ENCODE measurements at regions not wholly inside any gene's neighbourhood (a gene's known extent, or its start where the extent isn't known, plus 50 kb on each side); places are given as distances from the start of the nearest gene placed in this dataset.
A peak's percentile ranks its signal among the peaks of the same experiment; 100 is the strongest.
"Not testable (repeated sequence)": the region's sequence is repeated elsewhere in the genome, so short reads cannot be mapped to it uniquely, and the experiment has no call there.

- no peak for DNase-seq (ENCODE audit: low read depth in 4 of 4, low spot score in 3 of 4)
Measured at GRCh38 chr5:82523633-82524032, 245.5 kb upstream of the RPS23 start.

GRCh38 chr5:82522897-82523296 lies 244.7 kb upstream of the RPS23 start:
- no peak for DNase-seq (ENCODE audit: low read depth in 4 of 4, low spot score in 3 of 4)

DNA sequence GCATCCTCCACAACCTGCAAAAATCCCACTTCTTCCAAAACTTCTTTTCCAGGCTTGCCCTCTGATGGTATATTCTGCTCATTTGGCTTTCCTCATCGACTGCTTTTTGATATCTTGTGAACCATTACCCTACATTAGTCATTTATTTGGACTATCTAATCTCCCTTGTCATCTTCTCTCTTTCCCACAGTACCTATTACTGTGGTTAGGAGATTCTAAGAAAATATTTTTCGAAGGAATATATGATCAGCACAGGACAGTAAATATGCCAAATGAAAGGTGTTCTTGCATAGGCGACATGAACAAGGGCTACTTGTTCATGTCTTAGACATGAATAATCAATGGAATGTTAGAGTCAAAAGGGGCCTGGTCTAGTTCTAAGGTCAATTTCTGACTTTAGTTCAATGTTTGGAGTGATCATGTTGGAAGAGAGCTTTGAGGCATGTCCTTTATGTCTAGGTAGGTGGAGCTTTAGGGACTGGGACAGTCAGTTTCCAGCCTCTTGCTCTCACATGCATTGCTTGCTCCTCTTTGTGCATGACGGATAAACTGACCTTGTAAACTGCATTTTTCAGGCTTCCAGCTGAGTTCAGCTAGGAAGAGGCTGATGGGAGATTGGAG lies 243.4 kb upstream of the RPS23 start:
- DNase-seq (ENCODE audit: low read depth in 4 of 4, low spot score in 3 of 4), result no peak

DNA sequence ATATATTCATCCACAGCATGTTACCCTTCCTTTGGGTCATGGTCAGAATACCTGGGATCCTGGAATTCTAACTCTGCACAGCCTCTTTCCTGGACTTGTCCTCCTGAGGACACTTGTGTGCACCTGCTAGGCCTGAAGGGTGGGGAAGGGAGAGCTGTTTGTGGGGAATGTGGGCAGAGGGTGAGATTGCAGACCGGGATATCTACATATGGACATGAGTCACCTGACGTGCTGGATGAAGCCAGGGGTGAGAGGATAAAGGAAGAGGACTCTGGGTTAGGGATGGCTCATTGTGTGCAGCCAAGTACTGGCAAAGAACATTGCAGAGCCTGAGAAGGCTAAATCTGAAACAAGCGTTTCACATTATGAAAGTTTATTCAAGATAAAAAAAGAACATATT lies 241.4 kb upstream of the RPS23 start:
- DNase-seq (ENCODE audit: low read depth in 4 of 4, low spot score in 3 of 4), result no peak

- no peak for DNase-seq (ENCODE audit: low read depth in 4 of 4, low spot score in 3 of 4)
Measured at GRCh38 chr5:82517544-82518075, 239.5 kb upstream of the RPS23 start.

GRCh38 chr5:82513738-82514137 lies 235.6 kb upstream of the RPS23 start:
- DNase-seq (ENCODE audit: low read depth in 4 of 4, low spot score in 3 of 4), result no peak

- no peak for DNase-seq (ENCODE audit: low read depth in 4 of 4, low spot score in 3 of 4)
Measured at GRCh38 chr5:82512025-82512424, 233.9 kb upstream of the RPS23 start.

DNA sequence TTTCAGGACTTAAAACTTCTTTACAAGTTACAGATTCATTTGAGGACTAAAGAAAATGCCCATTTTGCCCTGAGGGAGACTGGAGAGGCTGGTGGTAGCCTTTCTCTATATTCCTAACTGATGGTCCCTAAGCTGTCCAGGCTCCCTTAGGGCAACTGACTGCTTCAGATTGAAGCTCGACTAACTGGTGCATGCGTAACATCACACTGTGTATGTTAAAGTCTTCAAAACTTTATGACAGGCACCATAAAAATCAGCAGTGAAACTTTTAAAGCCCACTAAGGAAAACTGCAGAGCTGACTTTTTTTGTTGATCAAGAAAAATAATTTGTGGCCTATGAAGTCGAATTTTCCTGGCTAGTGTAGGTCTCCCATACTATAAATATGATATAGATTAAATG lies 233.0 kb upstream of the RPS23 start:
- no peak for DNase-seq (ENCODE audit: low read depth in 4 of 4, low spot score in 3 of 4)

DNA sequence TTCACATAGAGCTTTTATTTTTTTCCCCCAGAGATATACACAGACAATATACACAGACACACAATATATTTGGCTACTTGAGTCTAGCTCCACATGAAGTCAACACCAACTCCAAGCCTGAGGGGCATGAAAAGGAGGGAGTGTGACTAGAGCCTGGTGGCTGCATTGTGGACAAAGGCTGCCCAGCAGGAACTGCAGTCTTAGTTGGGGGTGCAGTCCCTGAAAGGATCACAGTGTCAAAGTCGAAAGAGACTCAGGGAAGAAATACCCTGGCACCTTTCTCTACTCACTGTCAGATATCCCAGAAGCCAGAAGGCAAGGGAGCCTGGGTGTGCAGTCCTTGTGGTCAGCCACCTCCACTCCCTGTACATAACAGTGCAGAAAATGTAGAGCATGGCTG lies 231.6 kb upstream of the RPS23 start:
- no peak for DNase-seq (ENCODE audit: low read depth in 4 of 4, low spot score in 3 of 4)

DNA sequence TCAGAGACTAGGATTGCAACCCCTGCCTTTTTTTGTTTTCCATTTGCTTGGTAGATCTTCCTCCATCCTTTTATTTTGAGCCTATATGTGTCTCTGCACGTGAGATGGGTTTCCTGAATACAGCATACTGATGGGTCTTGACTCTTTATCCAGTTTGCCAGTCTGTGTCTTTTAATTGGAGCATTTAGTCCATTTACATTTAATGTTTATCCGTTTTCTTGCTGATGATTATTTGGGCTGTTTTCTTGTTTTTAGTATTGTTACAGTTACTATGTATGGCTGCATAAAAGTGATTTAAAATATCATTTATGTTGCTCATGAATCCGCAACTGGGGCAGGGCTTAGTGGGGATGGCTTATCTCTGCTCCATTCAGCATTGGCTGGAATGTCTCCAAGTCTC lies 228.2 kb upstream of the RPS23 start:
- DNase-seq (ENCODE audit: low read depth in 4 of 4, low spot score in 3 of 4), result not testable (repeated sequence)

DNA sequence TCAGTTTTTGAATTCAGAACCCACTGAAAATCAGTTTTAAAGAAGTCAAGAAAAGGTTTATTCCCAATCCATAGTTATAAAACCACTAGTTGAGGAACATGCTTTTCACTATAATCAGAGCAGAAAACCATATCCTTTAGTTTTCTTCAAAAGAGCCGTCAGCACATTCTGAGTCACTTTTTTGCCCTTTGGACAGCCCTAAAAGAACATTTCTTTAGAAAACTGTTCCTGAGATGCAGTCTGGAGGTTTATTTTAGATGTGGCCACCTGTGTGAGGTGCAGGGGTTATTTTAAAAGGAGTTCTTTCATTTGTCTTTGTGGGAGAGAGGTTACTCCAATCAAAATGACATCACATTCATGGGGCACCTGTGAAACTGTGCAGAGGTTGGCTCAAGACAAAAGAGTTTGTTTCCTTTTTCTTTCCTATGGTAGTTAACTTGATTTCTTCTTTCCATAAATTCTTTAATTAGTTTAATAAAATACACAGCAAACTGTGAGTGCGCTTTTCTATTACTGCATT lies 221.6 kb upstream of the RPS23 start:
- DNase-seq (ENCODE audit: low read depth in 4 of 4, low spot score in 3 of 4), result no peak

DNA sequence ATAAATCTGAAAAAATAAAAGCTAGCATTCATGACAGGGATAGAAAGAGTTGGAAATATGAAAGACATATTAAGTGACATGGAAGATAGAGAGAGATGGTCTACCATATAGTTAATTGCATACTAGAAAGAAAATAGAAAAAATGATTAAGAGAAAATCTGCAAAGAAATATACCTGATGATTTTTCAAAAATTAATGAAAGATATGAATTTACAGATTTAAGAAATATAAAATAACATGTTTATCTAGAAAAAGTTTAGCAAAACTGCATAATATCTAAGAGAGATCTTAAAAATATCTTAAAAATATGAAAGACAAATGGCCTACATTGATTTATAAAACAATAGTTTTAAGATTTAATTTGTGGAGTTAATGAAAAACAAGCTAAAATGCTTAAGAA lies 219.1 kb upstream of the RPS23 start:
- no peak for DNase-seq (ENCODE audit: low read depth in 4 of 4, low spot score in 3 of 4)

- DNase-seq (ENCODE audit: low read depth in 4 of 4, low spot score in 3 of 4), result no peak
Measured at GRCh38 chr5:82494942-82495341, 216.8 kb upstream of the RPS23 start.

DNA sequence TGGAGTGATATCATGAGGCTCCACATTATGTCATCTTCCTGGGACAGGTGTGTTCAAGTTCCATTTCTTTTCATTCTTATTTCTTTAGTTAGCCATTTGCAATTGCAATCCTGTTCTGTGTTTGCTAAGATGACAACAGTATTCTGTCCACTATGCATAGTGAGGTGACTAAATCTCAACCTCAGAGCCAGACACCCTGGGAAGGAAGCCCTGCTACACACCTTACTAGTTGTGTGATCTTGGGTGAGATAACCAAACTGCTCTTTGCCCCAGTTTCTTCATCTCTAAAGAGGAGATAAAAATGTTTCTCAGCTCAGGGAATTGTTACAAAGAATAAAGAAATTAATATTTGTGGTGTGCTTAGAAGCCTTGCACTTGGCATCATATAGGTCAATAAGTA lies 215.1 kb upstream of the RPS23 start:
- DNase-seq (ENCODE audit: low read depth in 4 of 4, low spot score in 3 of 4), result no peak

GRCh38 chr5:82491397-82491796 lies 213.2 kb upstream of the RPS23 start:
- DNase-seq (ENCODE audit: low read depth in 4 of 4, low spot score in 3 of 4), result no peak

DNA sequence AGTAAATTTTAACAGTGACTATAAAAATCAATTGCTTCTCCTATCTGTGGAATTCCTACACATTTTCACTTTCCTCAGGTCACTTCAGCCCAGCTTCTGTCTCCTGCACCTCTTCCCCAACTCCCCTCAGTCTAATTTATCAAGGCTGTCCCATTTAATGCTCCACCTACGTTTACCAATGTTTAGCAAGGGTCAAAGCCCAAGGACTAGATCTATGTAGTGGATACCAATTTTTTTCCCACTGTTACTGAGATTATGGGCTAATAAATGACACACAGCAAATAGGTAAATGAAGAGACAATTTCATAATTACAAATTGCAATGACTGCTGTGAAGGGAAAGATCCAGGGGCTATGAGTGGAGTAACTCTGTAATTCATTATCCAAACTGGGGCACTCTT lies 211.5 kb upstream of the RPS23 start:
- DNase-seq (ENCODE audit: low read depth in 4 of 4, low spot score in 3 of 4), result no peak

DNA sequence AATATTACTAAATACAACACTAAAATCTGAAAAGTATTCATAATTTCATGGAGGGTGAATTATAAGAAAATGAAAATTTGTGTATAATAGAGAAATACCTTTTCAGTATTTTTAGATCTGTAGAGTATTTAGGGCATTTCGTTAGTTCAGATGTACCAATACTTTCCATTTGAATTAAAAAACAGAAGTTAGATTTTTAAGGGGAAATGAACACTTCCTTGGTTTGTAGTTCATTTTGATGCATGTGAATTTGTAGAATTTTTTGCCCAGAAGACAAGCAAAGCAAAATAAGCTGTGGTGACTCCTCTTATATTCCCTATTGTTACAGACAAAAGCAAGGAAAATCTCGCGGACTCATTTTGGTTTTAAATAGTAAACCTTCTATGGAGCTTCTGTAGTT lies 209.0 kb upstream of the RPS23 start:
- no peak for DNase-seq (ENCODE audit: low read depth in 4 of 4, low spot score in 3 of 4)

GRCh38 chr5:82480331-82480730 lies 202.2 kb upstream of the RPS23 start:
- no peak for DNase-seq (ENCODE audit: low read depth in 4 of 4, low spot score in 3 of 4)

- DNase-seq (ENCODE audit: low read depth in 4 of 4, low spot score in 3 of 4), result no peak
Measured at GRCh38 chr5:82476155-82476554, 198.0 kb upstream of the RPS23 start.

- DNase-seq (ENCODE audit: low read depth in 4 of 4, low spot score in 3 of 4), result no peak
Measured at GRCh38 chr5:82473262-82473661, 195.1 kb upstream of the RPS23 start.

GRCh38 chr5:82470185-82470994 lies 192.2 kb upstream of the RPS23 start:
- no peak for DNase-seq (ENCODE audit: low read depth in 4 of 4, low spot score in 3 of 4)

- peak in 3 of 4 donors; percentile 27 to 42 (median 34) for DNase-seq (ENCODE audit: low read depth in 4 of 4, low spot score in 3 of 4)
Measured at GRCh38 chr5:82466986-82467561, 188.9 kb upstream of the RPS23 start.

Measured in right renal pelvis (tissue), 4 donors.